Neuronal stem cell (in vitro differentiated cells): ENCODE measurements at regions not wholly inside any gene's neighbourhood (a gene's known extent, or its start where the extent isn't known, plus 50 kb on each side); places are given as distances from the start of the nearest gene placed in this dataset. TPM values are rescaled to one million over a fixed set of nuclear protein-coding genes. Genes with fewer than 3 reads are reported as not detected.

Experiments
- DNase-seq: peaks from one replicate; pipeline ENCODE4 v3.0.0-alpha.2; 2013; ENCODE audit warnings: low spot score
- H2AFZ ChIP-seq: one replicate; pipeline ENCODE4 v1.6.1; 2013; ENCODE audit warnings: mild to moderate bottlenecking, low read length, inconsistent platforms
- H2AK5ac ChIP-seq: 2 replicates; pipeline ENCODE4 v1.6.1; 2013; ENCODE audit warnings: low read depth, mild to moderate bottlenecking, inconsistent platforms, low read length, moderate library complexity, mixed read lengths
- H2BK120ac ChIP-seq: 2 replicates; pipeline ENCODE4 v1.6.1; 2013; ENCODE audit warnings: low read depth, mild to moderate bottlenecking, inconsistent platforms, low read length, moderate library complexity, mixed read lengths
- H2BK12ac ChIP-seq: one replicate; pipeline ENCODE4 v1.6.1; 2013; ENCODE audit warnings: low read length, inconsistent platforms
- H2BK15ac ChIP-seq: 2 replicates; pipeline ENCODE4 v1.6.1; 2013; ENCODE audit warnings: mild to moderate bottlenecking, low read length, inconsistent platforms, mixed read lengths
- H2BK5ac ChIP-seq: one replicate; pipeline ENCODE4 v1.6.1; 2013; ENCODE audit warnings: inconsistent platforms, mild to moderate bottlenecking, low read length, moderate library complexity
- H3K14ac ChIP-seq: one replicate; pipeline ENCODE4 v1.6.1; 2013; ENCODE audit warnings: low read length, inconsistent platforms
- H3K18ac ChIP-seq: 2 replicates; pipeline ENCODE4 v1.6.1; 2013; ENCODE audit warnings: low read length, inconsistent platforms
- H3K23ac ChIP-seq: 2 replicates; pipeline ENCODE4 v1.6.1; 2013; ENCODE audit warnings: low read depth, mild to moderate bottlenecking, mixed read lengths, low read length, inconsistent platforms; ENCODE audit not compliant: poor library complexity
- H3K27ac ChIP-seq: replicated peaks from 3 replicates; pipeline ENCODE4 v1.5.1; 2013; ENCODE audit warnings: low read length, inconsistent platforms
- H3K27me3 ChIP-seq, 3 experiments: 2 replicates each; pipeline ENCODE4 v1.6.1; 2013; ENCODE audit warnings: low read length in 3 of 3, mild to moderate bottlenecking in 2 of 3, inconsistent platforms in 1 of 3, low read depth in 1 of 3, mixed read lengths in 1 of 3, moderate library complexity in 1 of 3; ENCODE audit not compliant: control insufficient read depth in 3 of 3, insufficient read depth in 3 of 3
- H3K36me3 ChIP-seq, 2 donors: replicated peaks in 1 of 2; 2 replicates each; pipeline ENCODE4 v1.6.1; 2013; ENCODE audit warnings: low read length in 2 of 2; ENCODE audit not compliant: control insufficient read depth in 2 of 2, insufficient read depth in 2 of 2
- H3K4ac ChIP-seq: 2 replicates; pipeline ENCODE4 v1.6.1; 2013; ENCODE audit warnings: inconsistent platforms, mild to moderate bottlenecking, low read length, moderate library complexity
- H3K4me1 ChIP-seq, 2 donors: 1 replicate in 1 of 2; 2 replicates in 1 of 2; pipeline ENCODE4 v1.6.1; 2013; ENCODE audit warnings: low read length in 2 of 2, low read depth in 1 of 2; ENCODE audit not compliant: control insufficient read depth in 2 of 2, insufficient read depth in 1 of 2
- H3K4me2 ChIP-seq: one replicate; pipeline ENCODE4 v1.6.1; 2013; ENCODE audit warnings: mild to moderate bottlenecking, low read length, inconsistent platforms; ENCODE audit not compliant: insufficient read depth, poor library complexity, severe bottlenecking
- H3K4me3 ChIP-seq, 2 donors: 2 replicates each; pipeline ENCODE4 v1.5.1; 2013; ENCODE audit warnings: low read length in 2 of 2, mild to moderate bottlenecking in 2 of 2, inconsistent platforms in 1 of 2, moderate library complexity in 1 of 2
- H3K79me1 ChIP-seq: one replicate; pipeline ENCODE4 v1.6.1; 2013; ENCODE audit warnings: low read depth, mild to moderate bottlenecking, inconsistent platforms, low read length, moderate library complexity
- H3K9ac ChIP-seq: one replicate; pipeline ENCODE4 v1.6.1; 2013; ENCODE audit warnings: mild to moderate bottlenecking, low read depth, low read length, inconsistent platforms; ENCODE audit not compliant: poor library complexity
- H3K9me3 ChIP-seq, 2 donors: replicated peaks in 1 of 2; 2 replicates each; pipeline versions ENCODE3 to v1.6.1; 2013; ENCODE audit warnings: low read length in 2 of 2, mild to moderate bottlenecking in 2 of 2, inconsistent platforms in 1 of 2, low read depth in 1 of 2, mixed read lengths in 1 of 2, moderate library complexity in 1 of 2; ENCODE audit not compliant: control insufficient read depth in 2 of 2, insufficient read depth in 1 of 2
- H4K8ac ChIP-seq: one replicate; pipeline ENCODE4 v1.6.1; 2013; ENCODE audit warnings: low read depth, mild to moderate bottlenecking, inconsistent platforms, low read length, moderate library complexity
- H4K91ac ChIP-seq: one replicate; pipeline ENCODE4 v1.6.1; 2013; ENCODE audit warnings: low read length, low read depth, mild to moderate bottlenecking, inconsistent platforms; ENCODE audit not compliant: poor library complexity
- WGBS, 2 donors: extraction: QIAGEN DNeasy Blood & Tissue Kit; methylation state at CpG; one replicate each; pipeline ENCODE4 v1.1.7; 2013; ENCODE audit warnings: missing lambda C conversion rate in 2 of 2, mixed read lengths in 1 of 2; ENCODE audit not compliant: insufficient read length in 2 of 2, insufficient replicate concordance in 1 of 2; ENCODE audit errors: extremely low coverage in 2 of 2; 5-methylcytosine and 5-hydroxymethylcytosine counted together
- small RNA-seq: library from polyadenylated mRNA; stranded (forward); fragments of <200 nt; extraction: miRNeasy Mini kit (QIAGEN cat#:217004); gene quantifications from one replicate; pipeline ENCODE3, GENCODE V24; 2013; ENCODE audit not compliant: insufficient read depth

DNA sequence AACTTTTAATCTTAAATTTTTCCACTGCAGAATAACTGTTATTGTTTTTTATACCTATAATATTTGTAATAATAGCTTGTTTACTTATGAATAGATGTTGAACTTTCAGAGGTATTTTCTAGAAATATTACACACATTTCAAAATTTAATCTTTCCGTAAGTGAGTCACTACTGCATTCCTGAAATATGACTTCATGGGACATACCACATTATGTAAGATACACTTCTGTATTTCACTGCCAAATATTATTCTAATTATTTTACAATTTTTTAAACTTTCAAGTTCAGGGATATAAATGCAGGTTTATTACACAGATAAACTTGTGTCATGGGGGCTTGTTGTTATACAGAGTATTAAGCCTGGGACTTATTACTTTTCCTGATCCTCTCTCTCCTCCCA lies 2220.5 kb downstream of the NCAM2 start:
- no peaks in the 10 kb centered on the region for H3K9me3 ChIP-seq
- no peaks in the 10 kb centered on the region for H3K27me3 ChIP-seq
- no peak overlapping the region for H2BK12ac ChIP-seq
- no peak overlapping the region for H3K4me3 ChIP-seq
- H2BK5ac ChIP-seq = no peak overlapping the region
- H4K8ac ChIP-seq = no peak overlapping the region
- no peaks in the 10 kb centered on the region for H3K79me1 ChIP-seq
- H3K14ac ChIP-seq = no peak overlapping the region
- DNase-seq = no peak
- WGBS, 2 donors = no CpG with 5 or more reads among the region's 1 CpG
- H4K91ac ChIP-seq = no peak overlapping the region
- no peak overlapping the region for H2AK5ac ChIP-seq
- no peak overlapping the region for H3K18ac ChIP-seq
- H2AFZ ChIP-seq = no peak overlapping the region
- H3K4me1 ChIP-seq = no peaks in the 10 kb centered on the region
- H2BK120ac ChIP-seq = no peak overlapping the region
- H3K4me2 ChIP-seq = no peak overlapping the region
- no peaks in the 10 kb centered on the region for H3K36me3 ChIP-seq
- no peak overlapping the region for H3K27ac ChIP-seq
- no peak overlapping the region for H3K23ac ChIP-seq
- no peak overlapping the region for H3K9ac ChIP-seq
- H3K4ac ChIP-seq = no peak overlapping the region
- no peak overlapping the region for H2BK15ac ChIP-seq

GRCh38 chr21:23217597-23217996 lies 2219.4 kb downstream of the NCAM2 start:
- Histone ChIP-seq H3K4me1 (no peaks in the 10 kb centered on the region), H3K27me3 (no peaks in the 10 kb centered on the region), H3K4me3 (no peak overlapping the region), H2BK5ac (no peak overlapping the region), H3K9me3 (peaks cover 0 to 7% of the 10 kb centered on the region in 2 donors), H4K8ac (no peak overlapping the region), H3K4me2 (no peak overlapping the region), H2AFZ (no peak overlapping the region), H3K36me3 (no peaks in the 10 kb centered on the region), H3K79me1 (no peaks in the 10 kb centered on the region), H3K23ac (no peak overlapping the region), H3K4ac (no peak overlapping the region), H3K14ac (no peak overlapping the region), H3K9ac (no peak overlapping the region), H2BK120ac (no peak overlapping the region), H3K18ac (no peak overlapping the region), H2AK5ac (no peak overlapping the region), H3K27ac (no peak overlapping the region), H4K91ac (no peak overlapping the region), H2BK12ac (no peak overlapping the region), H2BK15ac (no peak overlapping the region)
- no CpG with 5 or more reads among the region's 1 CpG for WGBS, 2 donors
- no peak for DNase-seq

GRCh38 chr21:23215261-23215660 lies 2217.1 kb downstream of the NCAM2 start:
- whole genome bisulfite sequencing, 2 donors = no CpG with 5 or more reads among the region's 1 CpG
- Histone ChIP-seq H3K9me3 (peaks cover 0 to 13% of the 10 kb centered on the region in 2 donors), H4K91ac (no peak overlapping the region), H2BK5ac (no peak overlapping the region), H3K14ac (no peak overlapping the region), H3K4me2 (no peak overlapping the region), H3K4me3 (no peak overlapping the region), H2AK5ac (no peak overlapping the region), H3K27ac (no peak overlapping the region), H3K23ac (no peak overlapping the region), H3K79me1 (no peaks in the 10 kb centered on the region), H3K36me3 (no peaks in the 10 kb centered on the region), H2BK15ac (no peak overlapping the region), H3K4me1 (no peaks in the 10 kb centered on the region), H2BK12ac (no peak overlapping the region), H2AFZ (no peak overlapping the region), H2BK120ac (no peak overlapping the region), H4K8ac (no peak overlapping the region), H3K18ac (no peak overlapping the region), H3K27me3 (no peaks in the 10 kb centered on the region), H3K4ac (no peak overlapping the region), H3K9ac (no peak overlapping the region)
- DNase-seq = no peak

Small RNA genes in the stretch of these regions (small RNA-seq; reads per million reads assigned to genes)
- gene AP001340.1 (not detected), gene RF00019 (not detected), gene RN7SKP236 (not detected), gene RNA5SP489 (not detected), gene RNU2-55P (1.2 reads per million)
